ENCODE measurements at regions not wholly inside any gene's neighbourhood (a gene's known extent, or its start where the extent isn't known, plus 50 kb on each side); places are given as distances from the start of the nearest gene placed in this dataset.

DNA sequence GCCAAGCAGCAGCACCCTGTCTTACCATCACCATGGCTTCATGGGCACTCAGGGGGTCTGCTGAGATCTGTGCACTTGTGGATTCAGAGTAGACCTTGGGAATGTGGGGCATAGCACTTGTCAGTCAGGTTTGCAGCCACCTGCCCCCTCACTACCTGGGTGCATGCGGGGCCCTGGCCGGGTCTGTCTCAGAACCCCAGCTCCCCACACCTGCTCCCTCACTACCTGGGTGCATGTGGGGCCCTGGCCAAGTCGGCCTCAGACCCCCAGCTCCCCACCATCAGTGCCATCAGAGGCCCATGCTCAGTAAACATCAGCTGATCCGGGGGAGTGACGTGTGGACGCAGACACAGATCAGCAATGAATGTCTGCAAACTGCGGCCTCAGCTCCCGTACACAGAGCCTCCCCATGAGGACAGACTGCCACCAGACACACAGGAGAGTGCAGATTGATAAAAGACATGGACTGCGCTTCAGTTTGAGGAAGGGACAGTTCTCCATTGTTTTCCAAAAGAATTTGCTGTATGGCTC, 205.1 kb downstream of the GLI2 start:
- no peak for DNase-seq

DNA sequence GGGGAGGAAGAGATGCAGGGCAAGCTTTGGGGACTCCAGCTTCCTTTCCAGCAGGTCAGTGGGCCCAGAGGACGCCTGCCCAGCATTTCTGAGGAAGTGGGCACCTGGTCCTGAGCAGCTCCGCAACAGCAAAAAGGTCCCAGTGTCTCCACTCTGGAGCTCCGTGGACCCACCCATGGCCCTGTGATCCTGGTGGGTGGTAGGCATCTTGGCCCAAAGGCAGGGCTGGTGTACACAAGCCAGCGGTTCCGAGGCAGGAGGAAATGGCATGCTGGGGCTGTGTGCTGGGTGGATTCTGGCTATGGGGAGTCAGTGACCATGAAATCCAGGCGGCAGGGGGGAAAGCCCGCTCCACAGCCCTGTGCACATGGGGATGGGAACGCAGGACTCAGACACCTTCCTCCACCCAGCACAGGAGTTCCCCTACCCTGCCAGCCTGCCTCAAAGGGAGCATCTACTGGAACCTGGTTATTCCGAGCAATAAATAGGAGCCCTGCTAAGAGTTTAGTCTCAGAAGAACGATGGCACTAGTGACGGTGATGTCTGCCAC, 206.0 kb downstream of the GLI2 start:
- DNase-seq: no peak

DNA sequence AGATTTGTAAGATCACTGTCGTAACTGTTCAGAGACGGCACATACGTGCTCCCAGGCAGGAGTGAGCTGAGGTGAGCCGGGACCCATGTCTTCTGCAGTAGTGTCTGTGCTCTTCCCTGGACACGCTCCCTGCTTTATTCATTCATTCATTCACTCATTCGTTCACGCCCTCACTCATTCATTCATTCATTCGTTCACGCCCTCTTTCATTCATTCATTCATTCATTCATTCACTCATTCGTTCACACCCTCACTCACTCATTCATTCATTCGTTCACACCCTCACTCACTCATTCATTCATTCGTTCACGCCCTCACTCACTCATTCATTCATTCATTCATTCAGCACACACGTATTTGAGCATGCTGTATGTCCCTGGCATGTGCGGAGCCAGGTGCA, 207.0 kb downstream of the GLI2 start:
- DNase-seq: no peak

DNA sequence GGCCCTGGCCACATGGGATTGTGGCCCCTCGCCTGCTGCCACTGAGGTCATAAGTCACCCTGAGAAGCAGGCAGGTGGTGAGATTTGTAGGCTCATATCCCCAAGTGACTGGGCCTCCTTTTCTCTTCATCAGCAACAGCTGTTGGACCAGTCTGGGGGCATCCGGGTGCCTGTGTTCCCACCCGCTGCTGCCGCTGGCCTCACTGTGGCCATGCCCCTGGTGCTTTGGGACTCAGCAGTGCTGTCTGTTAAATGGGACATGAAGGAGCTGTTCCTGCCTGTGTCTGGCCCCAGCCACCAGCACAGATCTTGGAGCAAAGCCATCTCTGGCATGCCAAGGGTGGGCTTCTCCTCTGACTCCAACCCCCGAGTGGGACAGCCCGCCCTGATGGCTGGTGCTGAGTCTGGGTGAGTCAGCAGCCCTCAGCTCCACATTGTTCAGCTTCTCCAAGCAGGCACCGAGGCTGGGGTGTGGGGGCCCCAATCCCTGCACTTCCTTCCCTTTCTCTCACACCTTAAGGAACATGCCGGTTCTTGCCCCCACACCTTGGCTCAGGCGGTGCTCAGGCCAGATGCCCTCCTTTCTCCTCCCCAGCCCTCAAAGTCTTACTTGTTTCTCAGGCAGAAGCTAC, 207.9 kb downstream of the GLI2 start:
- DNase-seq: no peak

DNA sequence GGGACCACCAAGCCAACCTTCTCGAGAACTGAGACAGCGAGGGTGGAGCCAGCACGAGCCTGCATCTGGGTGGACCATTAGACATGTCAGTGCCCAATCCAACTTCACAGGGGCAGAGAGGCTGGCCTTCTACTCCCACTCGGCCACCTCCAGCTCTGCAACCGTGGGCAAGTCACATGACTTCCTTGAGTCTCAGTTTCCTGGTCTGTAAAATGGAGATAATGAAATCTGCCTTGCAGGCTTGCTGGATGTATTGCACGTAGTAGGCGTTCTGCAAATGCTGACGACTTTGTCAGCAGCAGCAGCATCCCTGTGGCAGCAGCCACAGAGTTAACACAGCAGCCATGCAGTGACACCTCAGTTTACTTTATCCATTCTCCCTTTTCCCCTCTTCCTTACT, 208.9 kb downstream of the GLI2 start:
- no peak for DNase-seq

DNA sequence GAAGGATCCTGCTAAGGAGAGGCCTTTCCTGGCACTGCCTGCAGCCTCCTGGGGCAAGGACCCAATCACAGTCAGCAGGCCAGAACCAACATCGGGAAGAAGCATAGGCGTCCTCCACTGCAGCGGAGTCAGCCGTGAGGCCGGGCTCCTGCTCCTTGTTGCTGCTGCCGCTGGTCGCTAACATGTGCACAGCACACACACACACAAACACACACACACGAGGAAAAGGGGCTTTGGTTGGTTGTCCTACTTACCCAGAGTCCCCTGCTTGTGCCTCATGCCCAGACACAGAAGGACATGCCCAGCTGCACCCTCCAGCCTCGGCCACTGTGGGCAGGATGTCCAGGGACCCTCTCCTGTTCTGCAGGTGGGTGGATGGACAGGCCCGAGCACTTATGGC, 209.4 kb downstream of the GLI2 start:
- DNase-seq: no peak

DNA sequence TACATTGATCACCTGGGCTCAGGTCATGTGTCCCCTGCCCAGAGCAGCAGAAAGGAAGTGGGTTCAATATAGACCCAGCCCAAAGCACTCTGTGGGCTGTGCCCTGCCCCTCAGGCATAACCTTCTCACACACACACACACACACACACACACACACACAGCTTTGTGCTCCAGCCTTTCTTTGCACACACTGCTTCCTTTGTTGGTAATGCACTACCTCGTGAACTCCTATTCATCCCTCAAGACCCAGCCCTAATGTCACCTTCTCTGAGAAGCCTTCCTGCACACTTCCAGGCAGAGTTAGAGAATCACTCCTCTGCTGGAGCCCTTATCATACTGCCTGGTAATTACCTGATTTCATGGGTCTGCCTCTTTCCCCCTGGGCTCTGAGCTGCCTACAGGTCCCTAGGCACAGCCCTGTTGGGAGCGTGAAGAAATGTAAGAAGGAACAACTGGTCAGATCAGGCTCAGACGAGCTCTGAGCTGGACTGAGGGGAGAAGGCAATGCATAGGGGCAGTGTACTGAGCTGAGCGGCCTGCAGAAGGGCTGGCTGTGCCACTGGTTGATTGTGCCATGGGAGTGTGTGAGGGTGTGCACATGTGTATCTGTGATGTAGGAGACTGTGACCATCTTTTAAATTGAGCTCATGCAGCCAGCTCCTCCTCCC, 210.3 kb downstream of the GLI2 start:
- DNase-seq: no peak

DNA sequence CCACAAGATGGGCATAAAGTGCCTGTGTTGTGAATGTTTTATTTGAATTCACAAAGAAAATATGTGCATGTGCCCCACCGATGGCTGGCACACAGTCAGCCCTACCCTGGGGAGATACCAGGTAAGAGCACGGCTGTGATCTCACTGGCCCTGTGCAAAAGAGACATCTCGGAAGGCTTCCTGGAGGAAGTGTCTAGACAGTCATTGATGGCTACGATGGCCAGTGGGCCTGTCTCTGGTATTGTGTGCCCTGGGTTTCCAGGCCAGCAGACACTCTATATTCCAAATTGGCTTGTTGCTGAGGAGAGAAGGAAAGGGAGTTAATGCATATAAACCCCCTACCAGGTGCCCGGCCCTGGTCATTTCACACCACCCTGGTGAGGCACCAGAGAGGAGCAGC, 211.7 kb downstream of the GLI2 start:
- DNase-seq: no peak

DNA sequence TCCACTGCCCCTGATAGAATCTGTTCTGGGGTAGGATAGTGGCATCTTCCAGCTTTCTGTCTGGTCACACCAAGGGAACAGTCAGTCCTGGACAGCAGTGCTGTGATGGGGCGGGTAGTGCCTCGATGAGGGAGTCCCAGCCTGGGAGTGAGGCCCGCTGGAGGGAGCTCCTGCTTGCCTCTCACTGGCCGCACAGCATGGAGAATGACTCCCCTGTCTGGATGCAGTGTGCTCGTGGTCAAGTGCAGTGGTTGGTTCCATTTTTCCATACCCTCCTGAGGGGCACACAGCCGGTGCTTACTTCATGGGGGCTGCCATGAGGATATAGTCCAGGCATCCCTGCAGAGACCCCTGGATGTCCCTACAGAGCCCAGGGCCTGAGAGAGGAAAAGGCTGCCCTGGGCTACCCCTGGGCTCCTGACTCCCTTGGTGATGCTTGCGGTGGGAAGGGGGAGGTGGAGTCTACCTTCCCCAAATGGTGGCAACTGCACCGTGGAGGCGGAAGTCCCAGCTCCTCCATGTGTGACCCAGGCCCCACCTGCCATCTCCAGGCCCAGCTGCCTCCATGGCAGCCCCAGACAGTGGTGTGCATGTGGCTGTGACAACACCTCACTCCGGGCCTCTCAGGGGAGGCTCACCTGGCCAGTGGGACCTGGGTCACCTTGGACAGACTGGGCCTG, 212.5 kb downstream of the GLI2 start:
- no peak for DNase-seq

DNA sequence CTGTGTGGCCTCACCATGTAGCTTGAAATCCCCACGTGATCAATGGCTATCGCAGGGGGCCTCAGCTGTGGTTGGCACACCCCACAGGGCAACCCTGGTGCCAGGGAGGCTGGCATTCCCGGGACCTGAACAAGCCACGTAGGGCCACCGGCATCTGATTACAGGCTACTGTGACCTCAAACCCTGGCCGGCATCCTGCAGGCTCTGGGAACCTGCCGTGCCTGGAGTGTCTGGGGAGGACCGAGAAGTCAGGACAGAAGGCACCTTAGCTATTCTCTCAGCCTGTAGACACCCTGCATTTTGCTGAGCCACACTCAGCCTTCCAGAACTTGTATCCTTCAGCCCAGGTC, 213.0 kb downstream of the GLI2 start:
- DNase-seq: no peak

DNA sequence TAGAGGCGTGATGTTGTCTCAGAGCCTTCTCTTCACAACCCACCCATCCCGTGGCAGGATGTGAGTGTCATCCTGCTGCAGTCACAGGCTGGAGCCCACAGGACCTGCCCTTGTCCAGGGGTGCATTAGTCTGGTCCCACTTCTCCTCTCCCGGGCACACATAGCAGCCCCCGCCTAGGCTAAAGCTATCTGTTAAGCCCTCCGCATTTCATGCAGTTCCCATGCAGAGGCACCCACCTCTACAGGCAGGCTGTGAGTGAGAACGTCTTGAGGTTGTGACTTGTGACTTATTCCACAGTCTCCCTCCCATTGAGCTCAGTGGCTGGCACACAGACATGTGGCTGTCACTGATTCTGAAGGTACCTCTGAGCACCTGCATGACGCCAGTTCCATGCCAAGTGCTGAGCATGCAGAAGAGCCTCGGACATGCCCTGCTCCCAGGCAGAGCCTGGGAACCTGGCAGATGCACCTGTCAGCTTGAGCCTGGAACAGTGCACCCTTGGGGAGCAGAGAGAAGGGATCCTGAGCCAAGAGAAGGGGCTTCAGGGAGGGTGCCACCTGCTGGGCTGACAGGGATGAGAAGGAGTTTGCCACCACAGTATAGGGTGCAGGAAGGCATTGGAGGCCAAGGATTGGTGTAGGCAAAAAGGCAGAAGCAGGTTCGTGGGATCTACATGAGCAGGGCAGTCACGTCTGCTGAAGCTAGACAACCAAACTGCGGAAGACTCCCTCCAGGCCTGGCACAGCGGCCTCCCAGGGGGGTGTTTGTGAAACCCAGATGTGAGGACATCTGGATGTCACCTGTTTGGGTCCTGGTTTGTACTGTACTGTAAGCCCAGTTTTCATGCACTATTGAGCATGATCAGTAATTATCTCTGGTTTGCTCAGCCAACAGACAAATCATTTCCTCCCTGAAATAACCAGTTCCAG, 213.6 kb downstream of the GLI2 start:
- DNase-seq: no peak

DNA sequence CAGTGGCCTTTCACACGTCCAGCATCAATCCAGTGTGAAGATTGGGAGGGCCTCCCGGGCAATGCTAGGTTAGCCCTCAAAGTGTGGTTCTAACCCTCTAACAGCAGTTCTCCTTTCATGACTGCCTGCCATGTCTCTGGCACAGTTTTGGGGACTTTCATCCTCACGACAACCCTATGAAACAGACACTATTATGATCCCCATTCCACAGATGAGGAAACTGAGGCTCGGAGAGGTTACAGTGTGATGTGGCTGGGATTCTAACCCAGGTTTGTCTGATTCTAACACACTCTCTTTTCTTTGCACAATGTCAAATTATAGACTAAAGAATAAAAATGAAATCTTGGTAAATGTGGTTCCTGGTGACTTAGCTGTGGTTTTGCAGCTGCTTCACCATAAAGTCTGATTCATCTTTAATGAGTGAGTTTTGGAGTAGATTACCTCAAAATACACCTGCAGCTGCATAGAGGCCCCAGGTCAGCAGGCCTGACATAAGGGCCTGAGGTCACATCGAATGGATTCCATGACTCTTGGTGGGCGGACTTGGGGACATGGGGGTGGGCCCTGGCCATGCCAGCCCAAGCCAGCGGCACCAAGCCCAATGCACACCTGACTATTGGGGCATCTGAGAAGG, 214.4 kb downstream of the GLI2 start:
- DNase-seq: no peak

DNA sequence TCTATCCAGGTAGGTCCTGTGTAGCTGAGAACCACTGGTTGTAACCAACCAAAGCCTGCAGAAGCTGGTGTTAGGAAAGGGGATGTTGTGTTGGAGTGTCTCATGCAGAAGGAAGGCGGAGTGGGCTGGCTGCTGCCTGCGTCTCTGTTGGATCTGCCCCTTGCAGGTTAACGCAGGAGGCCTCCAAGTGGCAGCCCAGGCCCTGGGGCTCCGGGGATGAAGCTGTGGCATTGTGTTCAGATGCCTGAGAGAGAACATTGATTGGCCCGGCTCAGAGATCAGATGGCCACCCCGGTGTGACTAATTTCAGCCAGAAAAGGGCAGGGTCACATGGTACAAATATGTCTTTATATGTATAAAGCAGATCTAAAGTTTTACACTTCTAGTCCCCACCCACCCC, 216.0 kb downstream of the GLI2 start:
- DNase-seq: no peak

DNA sequence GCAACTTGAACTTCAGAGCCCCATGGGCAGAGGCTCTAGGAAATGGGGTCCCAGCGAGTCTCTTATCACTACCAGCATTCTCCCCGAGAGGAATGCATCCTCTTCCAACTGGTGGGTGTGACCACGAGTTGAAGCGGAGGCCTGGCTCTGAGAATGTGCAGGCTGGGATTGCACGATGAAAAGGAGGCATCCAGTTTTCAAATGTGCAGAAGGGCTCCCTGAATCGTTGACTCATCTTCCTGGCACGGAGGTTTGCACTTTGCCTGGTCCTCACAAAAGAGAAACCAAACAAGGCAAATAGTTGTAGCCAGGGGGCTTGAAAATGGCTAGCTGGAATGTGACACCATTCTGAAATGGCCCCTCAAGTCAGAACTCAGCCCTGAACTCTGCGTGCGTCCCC, 216.7 kb downstream of the GLI2 start:
- DNase-seq: no peak

DNA sequence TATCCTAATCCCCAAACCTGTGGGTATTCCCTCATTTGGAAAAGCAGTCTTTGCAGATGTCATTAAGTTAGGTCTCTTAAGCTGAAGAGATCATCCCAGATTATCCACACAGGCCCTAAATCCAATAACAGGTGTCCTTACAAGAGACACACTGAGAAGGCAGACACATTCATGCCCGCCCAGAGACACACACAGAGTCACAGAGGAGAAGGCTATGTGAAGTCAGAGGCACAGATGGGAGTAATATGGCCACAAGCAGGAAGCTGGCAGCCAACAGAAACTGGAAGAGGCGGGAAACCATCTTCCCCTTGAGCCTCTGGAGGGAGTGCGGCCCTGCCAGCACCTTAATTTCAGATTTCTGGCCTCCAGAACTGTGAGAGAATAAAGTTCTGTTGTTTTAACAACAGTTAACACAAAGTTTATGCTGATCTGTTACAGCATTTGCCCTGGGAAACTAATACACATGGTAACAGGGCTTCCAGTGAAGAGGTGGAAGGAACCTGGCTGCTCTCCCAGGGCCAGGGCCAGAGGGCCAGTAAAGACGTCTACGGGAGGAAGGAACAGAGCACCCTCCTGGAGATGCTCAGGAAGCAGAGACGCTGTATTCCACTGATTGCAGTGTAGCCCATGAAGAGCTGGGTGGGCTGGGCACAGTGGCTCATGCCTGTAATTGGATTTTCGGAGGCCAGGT, 217.5 kb downstream of the GLI2 start:
- no peak for DNase-seq

DNA sequence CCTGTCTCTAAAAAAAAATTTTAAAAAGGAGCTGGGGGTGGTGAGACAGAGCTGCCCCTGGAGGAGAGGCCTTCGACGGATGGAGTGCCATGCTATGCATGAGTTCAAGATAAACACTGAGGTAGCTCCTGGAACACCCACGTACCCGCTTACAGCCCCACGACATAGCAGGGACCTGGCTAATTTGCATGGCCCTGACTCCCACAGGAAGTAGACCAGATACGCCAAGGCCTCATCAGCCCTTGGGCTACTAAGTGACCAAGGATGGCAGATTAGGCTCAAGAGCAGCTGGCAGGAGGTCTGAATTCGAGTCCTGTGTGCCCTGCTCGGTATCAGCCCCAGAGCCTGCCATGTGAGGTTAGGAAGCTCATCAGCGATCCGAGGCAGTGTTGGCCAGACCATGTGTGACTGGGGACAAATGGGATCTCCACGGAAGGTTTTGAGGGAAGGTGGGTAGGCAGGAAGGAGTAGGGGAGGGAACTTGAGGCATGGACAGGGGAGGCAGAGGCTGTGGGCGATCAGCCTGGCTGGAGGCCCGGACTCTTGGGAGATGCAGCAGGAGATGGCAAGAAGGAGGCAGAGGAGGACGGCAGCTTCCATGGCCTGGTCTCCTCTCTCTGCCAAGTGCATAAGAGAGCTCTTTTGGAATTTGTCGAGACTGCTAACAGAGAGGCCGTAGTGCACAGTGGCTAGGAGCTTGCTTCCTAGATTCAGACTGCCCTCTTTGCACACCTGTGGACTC, 218.3 kb downstream of the GLI2 start:
- DNase-seq: no peak

DNA sequence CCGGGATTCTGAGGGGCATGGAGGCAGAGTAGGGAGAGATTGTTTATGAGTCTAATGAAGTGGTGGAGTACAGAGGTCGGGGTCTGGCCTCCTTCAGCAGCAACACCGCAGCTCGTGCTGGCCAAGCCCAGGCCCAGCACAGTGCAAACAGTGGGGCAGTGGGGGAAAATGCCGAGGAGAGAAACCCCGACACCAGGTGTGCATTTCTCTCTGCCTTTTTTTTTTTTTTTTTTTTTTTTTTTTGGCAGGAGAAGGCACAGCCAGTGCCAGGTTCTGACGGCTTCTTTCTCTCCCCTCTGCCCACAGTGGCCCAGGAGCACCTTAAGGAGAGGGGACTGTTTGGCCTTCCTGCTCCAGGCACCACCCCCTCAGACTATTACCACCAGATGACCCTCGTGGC, 219.3 kb downstream of the GLI2 start:
- DNase-seq: no peak

DNA sequence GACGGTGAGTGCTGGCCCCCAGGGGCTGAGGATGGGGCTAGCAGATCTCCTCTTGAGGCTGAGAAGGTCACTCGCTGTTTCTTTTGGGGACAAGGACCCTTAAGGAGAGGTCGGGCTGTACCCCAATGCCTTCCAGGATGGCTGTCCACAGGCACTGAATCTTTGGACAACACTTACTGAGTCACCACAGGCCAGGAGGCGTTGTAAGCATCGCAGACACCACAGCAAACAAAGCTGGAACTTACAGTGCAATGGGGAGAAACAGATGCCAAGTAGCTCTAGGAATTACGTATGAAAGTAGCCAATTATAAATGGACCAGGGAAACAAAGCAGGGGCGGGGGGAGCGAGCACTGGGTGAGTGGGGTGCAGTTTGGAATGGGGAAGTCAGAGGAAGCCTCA, 219.8 kb downstream of the GLI2 start:
- DNase-seq: no peak

DNA sequence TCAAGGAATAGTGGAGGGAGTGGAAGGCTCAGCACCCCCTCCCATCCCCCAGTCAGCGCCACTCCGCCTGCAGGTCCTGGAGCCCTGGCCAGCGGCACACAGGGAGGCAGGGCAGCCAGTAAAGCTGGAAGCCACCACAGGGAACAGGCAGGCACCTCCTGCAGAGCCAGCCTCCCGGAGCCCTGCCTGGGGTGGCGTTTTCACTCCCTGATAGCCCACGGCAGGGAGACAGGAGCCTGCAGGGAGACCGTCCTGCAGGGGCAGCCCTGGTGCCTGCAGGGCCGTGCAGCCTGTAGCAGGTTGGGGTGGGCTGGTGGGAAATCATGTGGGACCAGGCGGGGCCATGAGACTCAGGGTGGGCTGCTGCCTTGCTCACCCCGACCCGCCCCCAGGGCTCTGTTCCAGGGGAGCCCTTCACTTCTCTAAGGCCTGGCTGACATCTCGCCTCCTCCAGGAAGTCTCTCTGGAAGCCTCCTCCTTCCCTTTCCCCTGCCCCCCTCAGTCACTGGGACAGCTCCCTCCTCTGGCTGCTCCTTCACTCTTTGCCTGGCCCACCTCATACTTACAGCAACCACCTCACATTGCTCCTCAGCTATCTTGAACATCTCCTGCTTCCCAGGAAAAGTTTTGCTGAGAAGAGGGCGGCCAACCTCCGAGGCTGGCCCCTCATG, 221.0 kb downstream of the GLI2 start:
- DNase-seq: no peak

DNA sequence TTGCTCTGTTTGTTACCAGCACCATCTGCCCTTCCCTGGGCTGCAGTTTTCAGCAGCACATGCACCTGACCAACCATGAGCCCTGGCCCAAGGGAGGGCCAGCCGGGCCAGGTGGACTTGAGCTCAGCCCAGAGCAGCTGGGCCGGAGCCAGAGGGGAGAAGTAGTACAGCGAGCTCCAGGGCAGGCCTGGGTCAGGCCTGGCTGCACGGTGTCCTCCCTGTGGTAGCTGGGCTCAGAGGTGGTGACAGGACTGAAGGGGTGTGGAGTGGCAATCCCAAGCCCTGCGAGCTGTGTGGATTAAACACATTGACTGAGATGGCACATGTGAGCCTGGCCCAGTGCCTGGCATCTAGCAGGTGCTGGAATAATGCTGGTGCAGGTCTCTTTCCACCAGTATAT, 222.2 kb downstream of the GLI2 start:
- DNase-seq: no peak

All from T-helper 2 cell (primary cell).